GM18868 (cell line): ENCODE measurements at regions not wholly inside any gene's neighbourhood (a gene's known extent, or its start where the extent isn't known, plus 50 kb on each side); places are given as distances from the start of the nearest gene placed in this dataset.
"Not testable (repeated sequence)": the region's sequence is repeated elsewhere in the genome, so short reads cannot be mapped to it uniquely, and the experiment has no call there.

ENCODE experiments used
- ATAC-seq: cut with Tn5 transposase; IDR thresholded peaks from one replicate; pipeline ENCODE4 v1.9.1; 2021; ENCODE audit warnings: mild to moderate bottlenecking, moderate library complexity; ENCODE audit not compliant: unreplicated experiment

DNA sequence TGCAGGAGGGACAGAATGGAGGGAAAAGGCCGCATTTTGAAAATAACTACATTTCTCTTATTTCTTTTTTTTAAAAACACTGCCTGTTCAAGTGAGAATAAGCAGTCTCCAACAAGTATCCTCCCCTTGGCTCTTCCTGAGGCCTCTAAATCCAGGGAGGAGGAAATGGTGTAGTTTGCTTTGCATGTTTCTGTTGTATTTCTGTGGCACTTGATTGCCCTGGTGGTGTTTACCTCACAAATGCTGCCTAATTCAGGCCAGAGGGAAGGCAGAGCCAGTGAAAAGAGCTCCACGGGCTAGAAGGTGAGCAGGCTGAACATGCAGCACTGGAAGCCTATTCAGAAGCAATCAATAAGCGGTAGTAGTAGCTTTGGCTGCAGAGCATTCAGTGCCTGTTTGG lies 149.3 kb upstream of the ATP11B start:
- no peak for ATAC-seq

- no peak for ATAC-seq
Measured at GRCh38 chr3:182644790-182645433, 148.4 kb upstream of the ATP11B start.

DNA sequence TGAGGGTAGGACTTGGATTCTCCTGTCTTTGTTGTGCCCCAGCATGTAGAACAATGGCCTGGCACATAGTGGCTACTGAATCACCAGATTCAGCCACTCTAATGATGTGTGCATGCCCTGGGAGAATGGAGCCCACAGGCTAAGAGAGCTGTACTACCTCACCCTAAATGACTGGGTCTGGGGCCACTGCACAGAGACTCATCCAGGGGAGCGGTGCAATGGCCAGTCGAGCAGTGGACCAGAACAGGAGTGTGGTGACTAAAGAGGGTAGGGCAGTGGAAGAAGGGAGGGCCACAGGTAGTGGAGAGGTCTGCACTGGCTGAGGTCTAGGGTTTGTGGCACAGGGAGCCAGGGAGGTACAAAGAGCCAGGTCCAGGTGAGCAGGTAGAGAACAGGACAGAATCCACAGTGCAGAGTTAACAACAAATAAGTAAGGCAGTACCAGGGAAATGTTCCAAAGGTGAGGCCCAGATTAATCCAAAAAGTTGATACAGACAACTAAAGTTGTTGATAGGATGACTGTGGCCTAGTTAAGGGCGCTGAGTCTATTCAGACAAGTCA lies 142.7 kb upstream of the ATP11B start:
- ATAC-seq: no peak

- ATAC-seq: no peak
Measured at GRCh38 chr3:182651461-182651860, 141.8 kb upstream of the ATP11B start.

DNA sequence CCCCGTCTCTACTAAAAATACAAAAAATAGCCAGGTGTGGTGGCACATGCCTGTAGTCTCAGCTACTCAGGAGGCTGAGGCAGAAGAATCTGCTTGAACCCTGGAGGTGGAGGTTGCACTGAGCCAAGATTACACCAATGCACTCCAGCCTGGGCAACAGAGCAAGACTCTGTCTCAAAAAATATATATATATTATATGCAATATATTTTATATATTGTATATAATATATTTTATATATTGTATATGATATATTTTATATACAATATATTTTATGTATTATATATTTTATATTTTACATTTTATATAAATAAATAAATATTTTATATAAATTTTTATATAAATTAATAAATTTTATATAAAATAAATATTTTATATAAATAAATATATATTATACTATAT lies 140.2 kb upstream of the ATP11B start:
- not testable (repeated sequence) for ATAC-seq

GRCh38 chr3:182668541-182668940 lies 124.8 kb upstream of the ATP11B start:
- no peak for ATAC-seq

GRCh38 chr3:182668974-182669373 lies 124.3 kb upstream of the ATP11B start:
- ATAC-seq: no peak

- ATAC-seq: no peak
Measured at GRCh38 chr3:182671541-182671940, 121.8 kb upstream of the ATP11B start.

GRCh38 chr3:182671942-182672341 lies 121.4 kb upstream of the ATP11B start:
- no peak for ATAC-seq

DNA sequence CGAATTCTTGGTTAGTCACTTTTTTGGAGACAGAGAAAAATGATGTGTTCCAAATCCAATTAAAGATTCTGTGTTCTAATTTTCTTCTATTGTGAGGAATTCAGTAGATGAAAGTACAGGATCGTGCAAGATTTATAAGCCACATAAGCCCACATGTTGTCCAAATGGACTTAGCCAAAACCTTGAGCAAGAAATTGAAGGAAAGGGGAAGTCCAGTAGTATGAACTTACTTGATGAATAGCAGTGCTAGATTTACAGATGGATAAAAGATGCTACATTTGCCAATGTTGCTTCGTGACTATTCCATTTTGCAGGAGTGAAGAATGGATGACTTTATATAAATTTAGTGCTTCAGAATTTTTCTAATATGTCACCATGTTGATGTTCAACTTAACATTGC lies 120.0 kb upstream of the ATP11B start:
- no peak for ATAC-seq

DNA sequence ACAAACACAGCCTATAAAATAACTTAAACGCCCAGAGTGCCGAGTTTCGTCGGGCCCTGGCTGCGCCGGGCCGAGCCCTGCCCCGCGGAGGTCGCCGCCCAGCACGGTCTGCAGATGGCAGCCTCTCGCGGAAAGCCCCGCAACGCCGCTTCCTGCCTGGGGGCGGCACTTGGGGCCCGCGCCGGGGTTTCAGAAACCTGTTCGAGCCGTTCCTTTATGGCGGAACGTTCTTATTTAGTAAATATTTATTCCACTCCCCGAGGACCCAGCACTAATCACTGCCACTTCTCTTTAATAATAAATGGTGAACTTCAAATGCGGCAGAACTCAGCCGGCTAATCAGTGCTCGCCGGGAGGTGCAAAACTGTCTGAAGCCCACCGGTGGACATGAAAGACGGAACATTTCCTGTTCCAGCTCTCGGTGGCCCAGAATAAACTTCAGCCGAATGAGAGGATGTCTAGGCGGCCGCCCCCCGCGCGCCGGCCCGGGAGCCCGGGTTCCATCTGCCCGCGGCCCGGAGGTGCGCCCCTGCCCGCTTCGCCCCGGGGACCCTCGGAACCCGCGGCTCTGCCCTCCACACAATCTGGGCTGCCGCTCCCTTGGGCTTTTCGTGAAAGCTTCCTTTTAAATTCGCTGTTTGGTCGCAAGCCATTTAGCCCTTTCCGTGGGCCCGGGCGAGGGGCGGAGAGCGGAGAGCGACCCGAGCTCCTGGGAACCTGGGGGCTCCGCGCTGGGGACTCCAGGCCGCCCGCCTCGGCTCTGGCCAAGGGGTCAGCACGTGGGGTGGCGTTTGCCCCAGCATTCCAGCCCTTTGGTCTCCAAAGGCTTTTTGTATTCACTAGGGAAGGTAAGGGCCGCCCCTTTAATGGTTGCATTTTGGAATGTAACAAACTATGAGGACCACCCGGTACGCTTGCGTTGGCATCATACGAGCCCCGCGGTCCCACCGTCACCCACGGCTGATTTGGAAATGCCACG lies 110.8 kb upstream of the ATP11B start:
- peak; percentile 90 for ATAC-seq

DNA sequence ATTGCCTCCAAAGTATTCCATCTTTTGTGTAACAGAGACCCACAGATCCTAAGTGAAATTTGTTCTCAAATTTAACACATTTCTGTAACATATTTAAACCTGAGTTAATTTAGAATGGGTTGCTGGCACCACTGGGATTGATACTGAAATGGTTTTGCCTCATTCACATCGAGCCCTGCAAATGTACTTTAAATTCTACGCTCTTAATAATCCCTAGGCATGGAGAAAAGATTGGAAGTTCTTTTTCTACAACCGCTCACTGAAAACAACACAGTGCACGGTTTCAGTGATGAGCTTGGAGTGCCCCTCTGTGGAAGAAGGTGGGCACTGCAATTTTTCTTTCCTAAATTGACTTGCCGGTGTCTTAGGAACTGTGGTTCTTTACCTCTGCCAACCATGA lies 109.9 kb upstream of the ATP11B start:
- ATAC-seq: peak; percentile 58

GRCh38 chr3:182683858-182684257 lies 109.4 kb upstream of the ATP11B start:
- peak; percentile 13 for ATAC-seq

GRCh38 chr3:182686033-182686886 lies 107.0 kb upstream of the ATP11B start:
- ATAC-seq: no peak

DNA sequence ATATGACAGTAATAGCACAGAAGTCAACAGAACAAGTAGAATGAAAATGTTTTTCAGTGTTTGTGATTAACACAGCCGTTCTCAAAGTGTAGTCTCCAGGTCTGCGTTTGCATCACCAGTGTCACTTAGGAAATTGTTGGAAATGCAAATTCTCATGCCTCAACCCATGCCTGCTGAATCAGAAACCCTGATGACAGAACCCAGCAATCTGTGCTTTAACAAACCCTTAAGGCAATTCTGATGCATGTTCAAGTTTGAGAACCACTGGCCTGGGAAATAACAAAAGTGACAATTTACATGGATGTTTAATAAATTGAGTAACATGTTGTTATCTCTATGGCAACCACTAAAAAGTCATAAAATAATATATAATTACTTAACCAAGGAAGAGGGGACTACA lies 103.1 kb upstream of the ATP11B start:
- no peak for ATAC-seq

- peak; percentile 90 for ATAC-seq
Measured at GRCh38 chr3:182692021-182692420, 101.3 kb upstream of the ATP11B start.

- peak; percentile 39 for ATAC-seq
Measured at GRCh38 chr3:182692695-182693094, 100.6 kb upstream of the ATP11B start.

- no peak for ATAC-seq
Measured at GRCh38 chr3:182693723-182694122, 99.6 kb upstream of the ATP11B start.

DNA sequence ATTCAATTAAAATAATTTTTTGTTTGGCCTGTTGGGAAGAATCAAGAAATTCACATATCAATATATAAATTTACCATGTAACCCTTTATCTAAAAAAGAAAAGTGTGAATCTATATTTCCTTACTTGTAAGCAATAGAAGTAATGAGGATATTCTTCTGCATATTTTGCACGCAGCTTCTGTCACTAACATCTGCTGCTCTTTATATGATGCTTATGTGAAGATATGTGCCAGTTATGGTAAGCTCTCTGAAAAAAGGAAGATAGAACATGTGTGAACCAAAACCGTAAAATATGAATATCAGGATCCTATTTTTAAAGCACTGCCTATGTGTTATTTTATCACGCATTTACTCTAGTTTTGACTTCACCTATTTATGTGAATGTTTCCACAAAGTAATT lies 96.4 kb upstream of the ATP11B start:
- ATAC-seq: no peak

- ATAC-seq: no peak
Measured at GRCh38 chr3:182697345-182697919, 95.9 kb upstream of the ATP11B start.

DNA sequence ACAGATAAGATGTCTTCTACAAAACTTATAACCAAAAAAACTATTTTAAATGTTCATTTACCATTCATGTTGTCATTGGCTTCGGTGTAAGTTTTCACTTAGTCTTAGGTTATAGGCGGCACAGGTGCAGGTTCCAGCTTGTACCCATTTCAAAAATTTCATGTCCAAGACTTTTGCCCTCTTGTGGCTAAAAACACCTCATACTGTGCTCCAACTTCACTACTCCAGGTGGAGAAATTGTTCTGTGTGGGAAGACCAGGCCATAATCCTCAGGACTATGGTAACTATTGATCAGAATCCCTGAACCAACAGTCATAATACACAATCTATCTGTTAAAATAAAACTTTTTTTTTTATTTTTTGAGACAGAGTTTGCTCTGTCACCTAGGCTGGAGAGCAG lies 95.2 kb upstream of the ATP11B start:
- ATAC-seq: no peak
